ENCODE measurements at regions not wholly inside any gene's neighbourhood (a gene's known extent, or its start where the extent isn't known, plus 50 kb on each side); places are given as distances from the start of the nearest gene placed in this dataset.

GRCh38 chr4:126513596-126513995, 1119.2 kb upstream of the INTU start:
- no peak for TF ChIP-seq CTCF (IDR thresholded peaks at IDR 0.05; ENCODE audit: borderline replicate concordance, extremely low read depth, low read length, poor library complexity, severe bottlenecking)
- TF ChIP-seq EZH2 (IDR thresholded peaks at IDR 0.05; ENCODE audit: borderline replicate concordance, low read depth, low read length, severe bottlenecking) = no peak
